D341Med (cell line): ENCODE measurements at regions not wholly inside any gene's neighbourhood (a gene's known extent, or its start where the extent isn't known, plus 50 kb on each side); places are given as distances from the start of the nearest gene placed in this dataset.

ENCODE experiments used
- DNase-seq: peaks from one replicate; pipeline ENCODE4 v3.0.0; 2012; ENCODE audit warnings: low spot score

DNA sequence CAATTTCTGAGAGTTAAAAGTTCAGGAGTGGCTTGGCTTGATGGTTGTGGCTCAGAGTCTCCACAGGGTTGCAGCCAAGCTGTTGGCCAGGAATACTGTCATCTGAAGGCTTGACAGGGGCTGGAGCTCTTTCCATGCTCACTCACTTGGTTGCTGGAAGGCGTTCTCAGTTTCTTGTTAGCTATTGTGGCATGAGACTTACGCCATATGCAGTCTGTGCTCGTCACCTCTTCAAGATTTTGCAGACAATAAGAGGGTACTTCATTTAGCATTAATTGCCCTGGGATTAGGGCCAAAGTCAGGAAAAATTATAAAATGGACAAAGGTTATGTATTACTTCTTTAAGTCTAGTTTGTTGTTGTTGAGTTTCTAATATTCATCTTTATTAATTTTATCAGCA, 380.6 kb upstream of the MAP3K7 start:
- no peak for DNase-seq

GRCh38 chr6:90960324-90960723, 373.5 kb upstream of the MAP3K7 start:
- no peak for DNase-seq

DNA sequence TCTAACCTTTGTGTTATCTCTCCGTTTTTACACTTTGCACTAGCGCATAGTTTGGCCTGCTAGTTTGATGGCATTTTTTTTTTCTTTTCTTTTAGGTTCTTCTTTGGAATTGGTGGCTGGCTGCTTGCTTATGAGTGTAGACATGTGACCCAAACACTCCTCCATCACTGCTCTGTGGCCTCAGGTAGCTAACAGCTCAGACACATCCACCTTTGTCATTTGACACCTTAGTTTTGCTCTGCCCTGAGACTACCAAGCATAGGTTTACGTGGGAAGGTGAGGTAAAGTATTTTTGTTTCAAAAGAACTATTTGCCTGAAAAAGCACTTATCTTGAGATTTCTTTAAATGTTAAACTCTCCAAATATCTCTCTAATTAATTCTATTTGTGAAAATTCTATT, 368.4 kb upstream of the MAP3K7 start:
- no peak for DNase-seq

DNA sequence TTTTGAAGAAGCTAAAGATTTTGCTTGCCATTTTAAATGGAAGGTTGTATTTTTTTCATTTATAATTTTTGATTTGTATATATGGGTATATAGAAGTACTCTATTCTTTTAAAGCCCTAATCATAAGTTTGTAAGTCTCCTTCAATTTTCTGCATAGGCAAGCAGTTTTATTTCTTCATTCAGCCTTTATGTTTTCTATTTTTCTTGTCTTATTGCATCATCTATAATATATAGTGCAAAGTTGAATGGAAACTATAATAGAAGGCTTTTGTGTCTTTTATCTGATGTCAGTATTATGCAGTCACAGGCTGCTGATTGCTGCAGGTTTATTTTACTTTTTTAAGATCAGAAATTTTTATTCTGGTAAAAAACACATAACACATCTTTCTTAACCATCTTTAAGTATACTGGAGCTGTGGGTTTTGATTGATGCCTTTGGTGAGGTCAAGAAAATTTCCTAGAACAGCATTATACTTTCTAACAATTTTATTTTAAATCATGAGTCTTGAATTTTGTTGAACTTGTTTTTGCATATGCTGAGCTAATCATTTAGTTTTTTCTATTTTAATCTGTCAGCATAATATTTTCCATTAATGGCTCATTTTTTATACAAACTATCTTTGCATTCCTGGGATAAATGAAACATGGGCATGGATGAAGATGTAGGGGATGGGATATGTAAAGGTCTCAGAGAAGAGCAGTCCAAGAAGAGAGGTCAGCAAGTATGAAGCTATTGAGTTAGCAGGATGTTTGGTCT, 366.7 kb upstream of the MAP3K7 start:
- DNase-seq, result no peak

GRCh38 chr6:90952176-90952575, 365.3 kb upstream of the MAP3K7 start:
- DNase-seq, result no peak

DNA sequence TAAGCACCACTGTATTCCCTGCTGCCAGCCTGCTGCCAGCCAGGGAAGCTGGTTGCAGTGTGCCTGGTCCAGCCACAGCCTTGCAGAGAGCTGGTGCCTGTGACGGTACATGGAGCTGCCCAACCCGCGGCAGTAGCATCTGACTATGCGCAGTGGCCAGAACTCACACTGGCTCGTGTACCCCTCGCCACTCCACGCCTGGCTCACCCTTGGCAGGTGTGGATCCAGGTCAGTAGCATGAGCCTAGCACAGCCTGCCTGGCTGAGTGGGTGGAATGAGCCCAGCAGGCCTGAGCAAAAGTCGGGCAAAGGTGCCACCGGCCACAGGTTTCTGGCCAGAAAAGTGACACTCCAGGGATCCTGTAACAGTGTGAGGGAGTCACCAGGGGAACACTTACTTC, 361.7 kb upstream of the MAP3K7 start:
- no peak for DNase-seq

- no peak for DNase-seq
These were observed 360.6 kb upstream of the MAP3K7 start for GRCh38 chr6:90947184-90948064.

GRCh38 chr6:90941885-90942284, 355.0 kb upstream of the MAP3K7 start:
- DNase-seq, result no peak

- peak; percentile 48 for DNase-seq
These were observed 354.1 kb upstream of the MAP3K7 start for GRCh38 chr6:90940812-90941481.

GRCh38 chr6:90939906-90940305, 353.0 kb upstream of the MAP3K7 start:
- no peak for DNase-seq

- DNase-seq, result no peak
These were observed 351.2 kb upstream of the MAP3K7 start for GRCh38 chr6:90938122-90938521.

GRCh38 chr6:90936286-90936685, 349.4 kb upstream of the MAP3K7 start:
- DNase-seq, result no peak

DNA sequence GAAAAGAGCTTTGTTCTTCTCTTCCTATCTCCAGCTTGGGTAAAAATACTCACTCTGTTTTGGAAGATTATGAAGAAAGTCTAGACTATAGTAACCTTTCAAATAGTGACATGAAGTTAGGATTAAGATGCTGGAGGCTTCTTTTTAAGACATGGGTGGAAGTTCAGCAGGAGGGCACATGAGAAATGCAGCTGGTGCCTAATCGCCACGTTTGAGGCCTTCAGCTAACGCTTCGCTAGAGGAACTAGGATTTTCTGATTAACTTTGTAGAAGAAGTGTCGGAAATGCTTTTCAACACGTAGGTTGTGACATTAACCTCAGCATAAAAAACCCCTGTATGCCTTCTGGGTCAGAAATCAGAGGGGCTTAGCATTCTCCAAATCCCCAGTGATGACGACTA, 348.1 kb upstream of the MAP3K7 start:
- DNase-seq, result no peak

DNA sequence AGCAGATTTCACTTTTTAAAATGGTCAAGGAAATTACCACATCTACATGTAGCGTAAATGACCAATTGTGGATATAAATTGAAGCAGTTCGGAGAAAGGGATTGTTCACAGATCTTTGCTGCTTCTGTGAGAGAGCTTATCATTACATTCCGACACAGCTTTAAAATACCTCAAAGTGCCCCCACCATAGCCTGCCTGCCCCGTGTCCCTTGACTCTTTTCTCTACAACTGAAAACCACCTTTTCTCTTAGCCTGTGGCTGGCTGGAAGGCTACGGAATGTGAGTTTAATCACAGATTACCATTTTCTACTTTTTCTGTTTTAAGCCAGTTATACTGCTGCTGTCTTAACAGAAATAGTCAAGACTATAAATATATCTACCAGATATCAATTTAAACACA, 347.2 kb upstream of the MAP3K7 start:
- no peak for DNase-seq

DNA sequence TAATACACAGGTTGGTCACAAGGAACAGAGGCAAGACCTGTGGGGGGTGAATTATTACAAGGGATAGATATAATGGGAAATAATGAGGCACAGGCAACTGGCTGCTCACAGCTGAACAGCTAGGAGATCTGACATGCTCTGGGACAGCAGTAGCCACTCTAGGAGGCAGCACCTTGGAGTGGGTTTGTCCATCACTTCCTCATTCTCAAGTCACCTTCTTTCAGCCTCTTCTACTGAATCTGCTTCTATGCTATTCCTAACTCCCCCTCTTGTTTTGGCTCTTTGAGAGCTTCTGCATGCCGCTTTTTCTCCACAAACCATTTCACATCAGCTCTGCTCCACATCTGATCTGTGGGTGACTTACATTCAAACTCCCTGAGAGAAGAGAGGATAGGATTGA, 345.5 kb upstream of the MAP3K7 start:
- no peak for DNase-seq

- no peak for DNase-seq
These were observed 341.2 kb upstream of the MAP3K7 start for GRCh38 chr6:90928051-90928450.

GRCh38 chr6:90925726-90926125, 338.9 kb upstream of the MAP3K7 start:
- DNase-seq, result no peak

- DNase-seq, result no peak
These were observed 335.5 kb upstream of the MAP3K7 start for GRCh38 chr6:90922325-90922724.

GRCh38 chr6:90918361-90918760, 331.5 kb upstream of the MAP3K7 start:
- no peak for DNase-seq

- no peak for DNase-seq
These were observed 330.5 kb upstream of the MAP3K7 start for GRCh38 chr6:90917376-90917775.

DNA sequence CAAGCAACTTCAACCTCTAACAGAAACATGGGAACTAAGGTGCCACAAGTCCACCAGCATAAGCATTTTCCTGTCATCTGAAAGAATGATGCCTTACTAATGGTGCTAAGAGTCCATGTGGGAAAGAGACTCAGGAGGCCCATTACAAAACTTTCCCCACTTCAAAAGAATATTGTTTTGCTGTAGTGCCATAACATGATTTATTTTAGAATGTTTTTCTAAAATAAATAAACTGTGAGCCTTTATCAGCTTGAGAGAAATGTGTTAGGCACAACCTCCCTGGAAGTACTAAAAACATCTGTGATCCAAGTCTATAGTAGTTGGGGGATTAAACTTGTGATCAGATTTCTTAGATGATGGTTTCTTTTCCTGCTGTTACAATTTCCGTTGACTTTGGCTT, 330.1 kb upstream of the MAP3K7 start:
- DNase-seq, result no peak

DNA sequence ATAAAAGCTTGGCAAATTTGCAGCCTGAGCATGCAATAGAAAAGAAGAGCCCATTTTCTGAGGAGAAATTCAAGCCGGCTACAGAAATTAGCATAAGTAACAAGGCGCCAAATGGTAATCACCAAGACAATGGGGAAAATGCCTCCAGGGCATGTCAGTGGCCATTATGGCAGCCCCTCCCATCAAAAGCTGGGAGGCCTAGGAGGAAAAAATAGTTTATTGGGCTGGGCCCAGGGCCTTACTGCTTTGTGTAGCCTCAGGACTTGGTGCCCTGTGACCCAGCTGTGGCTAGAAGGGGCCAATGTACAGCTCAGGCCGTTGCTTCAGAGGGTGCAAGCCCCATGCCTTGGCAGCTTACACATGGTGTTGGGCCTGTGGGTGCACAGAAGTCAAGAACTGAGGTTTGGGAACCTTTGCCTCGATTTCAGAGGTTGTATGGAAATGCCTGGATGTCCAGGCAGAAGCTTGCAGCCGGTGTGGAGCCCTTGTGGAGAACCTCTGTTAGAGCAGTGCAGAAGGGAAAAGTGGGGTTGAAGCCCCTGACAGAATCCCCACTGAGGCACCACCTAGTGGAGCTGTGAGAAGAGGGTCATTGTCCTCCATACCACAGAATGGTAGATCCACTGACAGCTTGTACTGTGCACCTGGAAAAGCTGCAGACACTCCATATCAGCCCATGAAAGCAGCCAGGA, 328.5 kb upstream of the MAP3K7 start:
- DNase-seq, result no peak
